KMS-11 (cell line): ENCODE measurements at regions not wholly inside any gene's neighbourhood (a gene's known extent, or its start where the extent isn't known, plus 50 kb on each side); places are given as distances from the start of the nearest gene placed in this dataset.

ENCODE experiments used
- H2AFZ ChIP-seq: fragments of 200-600 bp; sonication (generic); 2 replicates; pipeline ENCODE4 v1.6.1; 2016; ENCODE audit warnings: antibody characterized with exemption, mixed run types, low read depth
- H3K27ac ChIP-seq: fragments of 200-600 bp; sonication (generic); 2 replicates; pipeline ENCODE4 v1.6.1; 2016; ENCODE audit warnings: mild to moderate bottlenecking, mixed run types
- H3K27me3 ChIP-seq: fragments of 200-600 bp; sonication (generic); 2 replicates; pipeline ENCODE4 v1.6.1; 2017; ENCODE audit warnings: mild to moderate bottlenecking, low read depth, mixed run types, moderate library complexity; ENCODE audit not compliant: insufficient read depth
- H3K36me3 ChIP-seq: fragments of 200-600 bp; sonication (generic); 2 replicates; pipeline ENCODE4 v1.6.1; 2017; ENCODE audit warnings: mild to moderate bottlenecking, mixed run types; ENCODE audit not compliant: insufficient read depth
- H3K4me1 ChIP-seq: fragments of 200-600 bp; sonication (generic); 2 replicates; pipeline ENCODE4 v1.6.1; 2016; ENCODE audit warnings: mild to moderate bottlenecking, low read depth, mixed run types; ENCODE audit not compliant: poor library complexity, severe bottlenecking
- H3K4me2 ChIP-seq: fragments of 200-600 bp; sonication (generic); 2 replicates; pipeline ENCODE4 v1.7.0; 2016; ENCODE audit warnings: mild to moderate bottlenecking, mixed run types
- H3K4me3 ChIP-seq: fragments of 200-600 bp; sonication (generic); IDR thresholded peaks from 2 replicates; pipeline ENCODE4 v1.6.1; 2017; ENCODE audit warnings: low read depth, low read length, mixed read lengths; ENCODE audit not compliant: insufficient read depth
- H3K79me2 ChIP-seq: fragments of 200-600 bp; sonication (generic); 2 replicates; pipeline ENCODE4 v1.6.1; 2016; ENCODE audit warnings: low read depth, mixed run types; ENCODE audit not compliant: insufficient read depth
- H3K9ac ChIP-seq: fragments of 200-600 bp; sonication (generic); 2 replicates; pipeline ENCODE4 v1.6.1; 2016; ENCODE audit warnings: mild to moderate bottlenecking, mixed run types
- H4K20me1 ChIP-seq: fragments of 200-600 bp; sonication (generic); 2 replicates; pipeline ENCODE4 v1.6.1; 2016; ENCODE audit warnings: mild to moderate bottlenecking, mixed run types; ENCODE audit not compliant: insufficient read depth
- CTCF ChIP-seq: fragments of 200-600 bp; sonication (generic); conservative IDR thresholded peaks from 2 replicates; pipeline ENCODE4 v1.6.1; 2017; ENCODE audit warnings: low read depth, mild to moderate bottlenecking, antibody characterized with exemption, low read length, moderate library complexity, mixed read lengths

GRCh38 chr1:217181176-217181746, 449.6 kb downstream of the GPATCH2 start:
- H3K4me1 ChIP-seq, result no peaks in the 10 kb centered on the region
- H3K27me3 ChIP-seq, result no peaks in the 10 kb centered on the region
- H2AFZ ChIP-seq, result no peak overlapping the region
- H4K20me1 ChIP-seq, result no peaks in the 10 kb centered on the region
- no peak overlapping the region for H3K9ac ChIP-seq
- H3K79me2 ChIP-seq, result no peaks in the 10 kb centered on the region
- TF ChIP-seq CTCF, result no peak
- H3K4me3 ChIP-seq, result no peak overlapping the region
- H3K36me3 ChIP-seq, result no peaks in the 10 kb centered on the region
- no peak overlapping the region for H3K4me2 ChIP-seq
- H3K27ac ChIP-seq, result no peak overlapping the region

- no peaks in the 10 kb centered on the region for H4K20me1 ChIP-seq
- no peak overlapping the region for H3K9ac ChIP-seq
- H3K4me1 ChIP-seq, result no peaks in the 10 kb centered on the region
- no peak for TF ChIP-seq CTCF
- H3K27me3 ChIP-seq, result no peaks in the 10 kb centered on the region
- H2AFZ ChIP-seq, result no peak overlapping the region
- H3K36me3 ChIP-seq, result no peaks in the 10 kb centered on the region
- H3K27ac ChIP-seq, result no peak overlapping the region
- no peaks in the 10 kb centered on the region for H3K79me2 ChIP-seq
- no peak overlapping the region for H3K4me2 ChIP-seq
- no peak overlapping the region for H3K4me3 ChIP-seq
These were observed 450.4 kb downstream of the GPATCH2 start for GRCh38 chr1:217180443-217180842.

- Histone ChIP-seq H3K79me2 (no peaks in the 10 kb centered on the region), H3K36me3 (no peaks in the 10 kb centered on the region), H3K9ac (no peak overlapping the region), H3K4me3 (no peak overlapping the region), H3K27ac (no peak overlapping the region), H2AFZ (no peak overlapping the region), H3K4me2 (no peak overlapping the region), H3K4me1 (no peaks in the 10 kb centered on the region), H4K20me1 (no peaks in the 10 kb centered on the region), H3K27me3 (no peaks in the 10 kb centered on the region)
- TF ChIP-seq CTCF, result no peak
These were observed 441.2 kb upstream of the ESRRG start for GRCh38 chr1:217164403-217164802.

GRCh38 chr1:217153361-217153760, 430.1 kb upstream of the ESRRG start:
- H4K20me1 ChIP-seq, result no peaks in the 10 kb centered on the region
- H3K79me2 ChIP-seq, result no peaks in the 10 kb centered on the region
- no peak overlapping the region for H3K9ac ChIP-seq
- H3K4me3 ChIP-seq, result no peak overlapping the region
- H2AFZ ChIP-seq, result no peak overlapping the region
- no peak overlapping the region for H3K27ac ChIP-seq
- no peak for TF ChIP-seq CTCF
- no peak overlapping the region for H3K4me2 ChIP-seq
- no peaks in the 10 kb centered on the region for H3K4me1 ChIP-seq
- no peaks in the 10 kb centered on the region for H3K27me3 ChIP-seq
- H3K36me3 ChIP-seq, result no peaks in the 10 kb centered on the region

GRCh38 chr1:217150366-217150765, 427.1 kb upstream of the ESRRG start:
- Histone ChIP-seq H3K9ac (no peak overlapping the region), H3K36me3 (no peaks in the 10 kb centered on the region), H4K20me1 (no peaks in the 10 kb centered on the region), H2AFZ (no peak overlapping the region), H3K27me3 (no peaks in the 10 kb centered on the region), H3K4me3 (no peak overlapping the region), H3K27ac (no peak overlapping the region), H3K79me2 (no peaks in the 10 kb centered on the region), H3K4me2 (no peak overlapping the region), H3K4me1 (no peaks in the 10 kb centered on the region)
- TF ChIP-seq CTCF, result no peak
